HCT116 (cell line): ENCODE measurements at regions not wholly inside any gene's neighbourhood (a gene's known extent, or its start where the extent isn't known, plus 50 kb on each side); places are given as distances from the start of the nearest gene placed in this dataset.
A peak's percentile ranks its signal among the peaks of the same experiment; 100 is the strongest.

Experiments used
- ATAC-seq: fragments of 200-7000 bp; cut with Tn5 transposase; 2 replicates; pipeline ENCODE4 v1.9.1; 2020; ENCODE audit warnings: mild to moderate bottlenecking, moderate library complexity
- BruUV-seq: library from RNA; stranded (reverse); fragments of 400-500 nt; replicated peaks from 2 replicates; lab custom pipeline; 2021; lab: Mats Ljungman, UMichigan
- CTCF ChIA-PET: fragments of 300-600 bp; sonication (Branson Sonifier 250); formaldehyde crosslinking; loops from one replicate; lab custom pipeline; 2021; ENCODE audit warnings: antibody characterized with exemption; lab: Charles Lee
- POLR2A ChIA-PET: fragments of 300-600, 350-600 bp; sonication (Branson Sonifier 250); formaldehyde crosslinking; loops from one replicate; lab custom pipeline; 2021; ENCODE audit warnings: antibody characterized with exemption; lab: Charles Lee
- RAD21 ChIA-PET, 2 experiments: fragments of 300-600 bp; sonication (Branson Sonifier 250); formaldehyde crosslinking; loops; one replicate each; lab custom pipeline; 2023; ENCODE audit warnings: low total read pairs in 2 of 2; ENCODE audit not compliant: uncharacterized antibody in 2 of 2, unreplicated experiment in 2 of 2, low non-redundant PET in 1 of 2; lab: Charles Lee
- DNase-seq: peaks from one replicate; pipeline ENCODE4 v3.0.0-alpha.2; 2010; ENCODE audit warnings: low read depth, low spot score
- H2AFZ ChIP-seq: fragments of 200-600 bp; shearing (Covaris generic), sonication (generic); 2 replicates; pipeline ENCODE4 v1.6.1; 2017; ENCODE audit warnings: low read depth, mixed run types, mixed read lengths, antibody characterized with exemption, low read length; ENCODE audit not compliant: poor library complexity, severe bottlenecking
- H3K27ac ChIP-seq: 2 replicates; pipeline ENCODE4 v1.5.1; 2012; ENCODE audit warnings: low read depth, low read length
- H3K27me3 ChIP-seq: fragments of 200-600 bp; sonication (generic); 2 replicates; pipeline ENCODE4 v1.6.1; 2016; ENCODE audit warnings: mixed run types, low read length, mixed read lengths; ENCODE audit not compliant: insufficient read depth
- H3K36me3 ChIP-seq, 2 experiments: fragments of 200-500 bp in 1 of 2; fragments of 200-600 bp in 1 of 2; sonication (Bioruptor generic) in 1 of 2; sonication (generic) in 1 of 2; 2 replicates each; pipeline versions ENCODE4 v1.5.1 to v1.6.1; 2014 to 2016; ENCODE audit warnings: low read length in 2 of 2, inconsistent platforms in 1 of 2, mixed read lengths in 1 of 2, mixed run types in 1 of 2; ENCODE audit not compliant: insufficient read depth in 2 of 2, control insufficient read depth in 1 of 2
- H3K4me1 ChIP-seq, 2 experiments: fragments of 200-600 bp in 1 of 2; sonication (generic) in 1 of 2; 2 replicates each; pipeline versions ENCODE4 v1.5.1 to v1.6.1; 2012 to 2017; ENCODE audit warnings: low read length in 2 of 2, inconsistent platforms in 1 of 2, mild to moderate bottlenecking in 1 of 2, mixed read lengths in 1 of 2, mixed run types in 1 of 2, moderate library complexity in 1 of 2; ENCODE audit not compliant: insufficient read depth in 2 of 2, control insufficient read depth in 1 of 2
- H3K4me2 ChIP-seq: fragments of 200-600 bp; sonication (generic); 2 replicates; pipeline ENCODE4 v1.6.1; 2017; ENCODE audit warnings: mixed run types, low read length, mixed read lengths
- H3K4me3 ChIP-seq, 2 experiments: fragments of 200-600 bp in 1 of 2; sonication (generic) in 1 of 2; replicated peaks in 1 of 2; 2 replicates each; pipeline ENCODE4 v1.5.1; 2011 to 2016; ENCODE audit warnings: low read length in 2 of 2, control low read depth in 1 of 2, low read depth in 1 of 2, mild to moderate bottlenecking in 1 of 2, mixed read lengths in 1 of 2, mixed run types in 1 of 2
- H3K79me2 ChIP-seq: fragments of 200-600 bp; sonication (generic); 2 replicates; pipeline ENCODE4 v1.6.1; 2017; ENCODE audit warnings: mild to moderate bottlenecking, mixed run types, low read length, moderate library complexity, mixed read lengths; ENCODE audit not compliant: insufficient read depth
- H3K9ac ChIP-seq: fragments of 200-600 bp; sonication (generic); 2 replicates; pipeline ENCODE4 v1.6.1; 2016; ENCODE audit warnings: low read length, mixed read lengths
- H3K9me2 ChIP-seq: fragments of 200-600 bp; sonication (generic), shearing (Covaris generic); 2 replicates; pipeline ENCODE4 v1.6.1; 2017; ENCODE audit warnings: mixed run types, mild to moderate bottlenecking, moderate library complexity; ENCODE audit not compliant: insufficient read depth
- H3K9me3 ChIP-seq, 2 experiments: fragments of 200-500 bp in 1 of 2; fragments of 200-600 bp in 1 of 2; sonication (Bioruptor generic) in 1 of 2; sonication (generic) in 1 of 2; 2 replicates each; pipeline ENCODE4 v1.6.1; 2014 to 2017; ENCODE audit warnings: low read length in 2 of 2, mixed read lengths in 2 of 2, inconsistent platforms in 1 of 2, low read depth in 1 of 2, mild to moderate bottlenecking in 1 of 2, mixed run types in 1 of 2, moderate library complexity in 1 of 2; ENCODE audit not compliant: control insufficient read depth in 1 of 2, insufficient read depth in 1 of 2
- H4K20me1 ChIP-seq: fragments of 200-600 bp; sonication (generic), shearing (Covaris generic); 2 replicates; pipeline ENCODE4 v1.6.1; 2017; ENCODE audit warnings: mixed run types, mild to moderate bottlenecking, moderate library complexity; ENCODE audit not compliant: insufficient read depth
- ATF3 ChIP-seq: IDR thresholded peaks from 2 replicates; pipeline ENCODE4 v1.6.1; 2012
- CEBPB ChIP-seq: IDR thresholded peaks from 2 replicates; pipeline ENCODE4 v1.6.1; 2012; ENCODE audit warnings: low read depth
- EGR1 ChIP-seq: IDR thresholded peaks from 2 replicates; pipeline ENCODE4 v1.6.1; 2012; ENCODE audit warnings: low read depth
- ELF1 ChIP-seq: IDR thresholded peaks from 2 replicates; pipeline ENCODE4 v1.6.1; 2012; ENCODE audit warnings: low read depth, borderline replicate concordance
- EZH2 ChIP-seq: fragments of 200-600 bp; sonication (generic); IDR thresholded peaks from 2 replicates; pipeline ENCODE4 v1.6.1; 2017; ENCODE audit warnings: antibody characterized with exemption, mixed run types
- EZH2phosphoT487 ChIP-seq: fragments of 200-600 bp; IDR thresholded peaks from 2 replicates; pipeline ENCODE4 v1.6.1; 2018; ENCODE audit warnings: antibody characterized with exemption, borderline replicate concordance
- JUND ChIP-seq: IDR thresholded peaks from 2 replicates; pipeline ENCODE4 v1.6.1; 2012
- POLR2A ChIP-seq: IDR thresholded peaks from 2 replicates; pipeline ENCODE4 v1.7.0; 2011; ENCODE audit warnings: borderline replicate concordance; ENCODE audit not compliant: insufficient read depth, insufficient read length; ENCODE audit errors: extremely low read depth
- POLR2AphosphoS5 ChIP-seq: IDR thresholded peaks from 2 replicates; pipeline ENCODE4 v1.6.1; 2011; ENCODE audit warnings: mild to moderate bottlenecking, low read depth, low read length, moderate library complexity
- RAD21 ChIP-seq: IDR thresholded peaks from 2 replicates; pipeline ENCODE4 v1.6.1; 2012; ENCODE audit warnings: low read depth, mild to moderate bottlenecking
- SP1 ChIP-seq: IDR thresholded peaks from 2 replicates; pipeline ENCODE4 v1.6.1; 2012; ENCODE audit warnings: low read depth
- SRF ChIP-seq: IDR thresholded peaks from 2 replicates; pipeline ENCODE4 v1.6.1; 2012; ENCODE audit warnings: low read depth
- TCF7L2 ChIP-seq: IDR thresholded peaks from 2 replicates; pipeline ENCODE4 v1.7.0; 2011; ENCODE audit warnings: borderline replicate concordance, inconsistent platforms; ENCODE audit not compliant: insufficient read depth, insufficient read length; ENCODE audit errors: extremely low read depth
- ZFX ChIP-seq: fragments of 450-650 bp; IDR thresholded peaks from 2 replicates; pipeline ENCODE4 v1.6.1; 2017
- ZNF274 ChIP-seq: fragments of 200-500 bp; sonication (Bioruptor generic); IDR thresholded peaks from 2 replicates; pipeline ENCODE4 v1.6.1; 2014; ENCODE audit warnings: mild to moderate bottlenecking, low read depth, low read length, inconsistent platforms
- intact Hi-C: fragments of 100-400 bp; cut with micrococcal nuclease; formaldehyde crosslinking; loops from 2 replicates; pipeline ENCODE4 v1.10.0; 2022
- TF ChIP-seq, protein P1 (sequence below): IDR thresholded peaks from 2 replicates; pipeline ENCODE4 v1.6.1; 2011; ENCODE audit warnings: mild to moderate bottlenecking, low read length, moderate library complexity; ENCODE audit not compliant: insufficient replicate concordance; ENCODE audit errors: extremely low read depth

- TF ChIP-seq POLR2AphosphoS5 (no peak), EZH2phosphoT487 (no peak), TCF7L2 (no peak), ATF3 (no peak), ZNF274 (no peak), EGR1 (no peak), JUND (no peak), EZH2 (no peak), SRF (peak; percentile 22; the same call in 1 of the 2 replicates), RAD21 (peak; percentile 65), CEBPB (no peak; the same call in 1 of the 2 replicates)
- TF ChIP-seq, protein P1, sequence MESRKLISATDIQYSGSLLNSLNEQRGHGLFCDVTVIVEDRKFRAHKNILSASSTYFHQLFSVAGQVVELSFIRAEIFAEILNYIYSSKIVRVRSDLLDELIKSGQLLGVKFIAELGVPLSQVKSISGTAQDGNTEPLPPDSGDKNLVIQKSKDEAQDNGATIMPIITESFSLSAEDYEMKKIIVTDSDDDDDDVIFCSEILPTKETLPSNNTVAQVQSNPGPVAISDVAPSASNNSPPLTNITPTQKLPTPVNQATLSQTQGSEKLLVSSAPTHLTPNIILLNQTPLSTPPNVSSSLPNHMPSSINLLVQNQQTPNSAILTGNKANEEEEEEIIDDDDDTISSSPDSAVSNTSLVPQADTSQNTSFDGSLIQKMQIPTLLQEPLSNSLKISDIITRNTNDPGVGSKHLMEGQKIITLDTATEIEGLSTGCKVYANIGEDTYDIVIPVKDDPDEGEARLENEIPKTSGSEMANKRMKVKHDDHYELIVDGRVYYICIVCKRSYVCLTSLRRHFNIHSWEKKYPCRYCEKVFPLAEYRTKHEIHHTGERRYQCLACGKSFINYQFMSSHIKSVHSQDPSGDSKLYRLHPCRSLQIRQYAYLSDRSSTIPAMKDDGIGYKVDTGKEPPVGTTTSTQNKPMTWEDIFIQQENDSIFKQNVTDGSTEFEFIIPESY, result peak; percentile 41
- TF ChIP-seq, all 23 proteins: peak for 7
These were observed 243.3 kb downstream of the FAM43A start (continued) for GRCh38 chr3:194928831-194929577.

- Histone ChIP-seq H3K9me3 (no peaks in the 10 kb centered on the region; a peak in 1 of 4 replicates), H3K79me2 (no peaks in the 10 kb centered on the region), H3K4me1 (no peaks in the 10 kb centered on the region), H3K9me2 (no peaks in the 10 kb centered on the region), H3K27me3 (no peaks in the 10 kb centered on the region), H3K36me3 (no peaks in the 10 kb centered on the region), H3K4me2 (no peak overlapping the region), H2AFZ (peak overlapping the region; percentile 86), H3K9ac (no peak overlapping the region), H3K4me3 (no peak overlapping the region), H3K27ac (no peak overlapping the region), H4K20me1 (no peaks in the 10 kb centered on the region)
- intact Hi-C loops, result no loop called here
- ATAC-seq (no peak), DNase-seq (no peak)
- ChIA-PET CTCF (no interaction called here), RAD21 (no interaction called here), POLR2A (no interaction called here)
- no peak for TF ChIP-seq POLR2AphosphoS5
- TF ChIP-seq ELF1, result no peak
- TF ChIP-seq ZFX, result no peak
- TF ChIP-seq ZNF274, result no peak
- no peak for TF ChIP-seq POLR2A
- no peak for TF ChIP-seq SRF
- no peak for TF ChIP-seq JUND
- no peak; the same call in 1 of the 2 replicates for TF ChIP-seq SP1
- BruUV-seq, result no TSS peak
These were observed 243.9 kb downstream of the FAM43A start for GRCh38 chr3:194929578-194929960.
